ES-I3 (cell line): ENCODE measurements at regions not wholly inside any gene's neighbourhood (a gene's known extent, or its start where the extent isn't known, plus 50 kb on each side); places are given as distances from the start of the nearest gene placed in this dataset.
"Not testable (repeated sequence)": the region's sequence is repeated elsewhere in the genome, so short reads cannot be mapped to it uniquely, and the experiment has no call there.

Experiments
- H3K36me3 ChIP-seq: 2 replicates; pipeline ENCODE4 v1.6.1; 2013; ENCODE audit warnings: mild to moderate bottlenecking, low read length, control low read depth, moderate library complexity; ENCODE audit not compliant: insufficient read depth
- H3K4me1 ChIP-seq: 2 replicates; pipeline ENCODE4 v1.6.1; 2013; ENCODE audit warnings: mild to moderate bottlenecking, control low read depth, low read length; ENCODE audit not compliant: insufficient read depth
- H3K9ac ChIP-seq: 2 replicates; pipeline ENCODE4 v1.6.1; 2013; ENCODE audit warnings: low read depth, mild to moderate bottlenecking, low read length, moderate library complexity
- H3K9me3 ChIP-seq: 2 replicates; pipeline ENCODE4 v1.6.1; 2013; ENCODE audit warnings: mild to moderate bottlenecking, low read length, moderate library complexity; ENCODE audit not compliant: control insufficient read depth, insufficient read depth

GRCh38 chr10:6692103-6692502 lies 112.0 kb upstream of the PRKCQ start:
- Histone ChIP-seq H3K9ac (no peak overlapping the region), H3K4me1 (no peaks in the 10 kb centered on the region), H3K36me3 (no peaks in the 10 kb centered on the region), H3K9me3 (no peaks in the 10 kb centered on the region)

GRCh38 chr10:6689036-6689435 lies 109.0 kb upstream of the PRKCQ start:
- H3K9me3 ChIP-seq = no peaks in the 10 kb centered on the region
- no peak overlapping the region for H3K9ac ChIP-seq
- no peaks in the 10 kb centered on the region for H3K4me1 ChIP-seq
- no peaks in the 10 kb centered on the region for H3K36me3 ChIP-seq

DNA sequence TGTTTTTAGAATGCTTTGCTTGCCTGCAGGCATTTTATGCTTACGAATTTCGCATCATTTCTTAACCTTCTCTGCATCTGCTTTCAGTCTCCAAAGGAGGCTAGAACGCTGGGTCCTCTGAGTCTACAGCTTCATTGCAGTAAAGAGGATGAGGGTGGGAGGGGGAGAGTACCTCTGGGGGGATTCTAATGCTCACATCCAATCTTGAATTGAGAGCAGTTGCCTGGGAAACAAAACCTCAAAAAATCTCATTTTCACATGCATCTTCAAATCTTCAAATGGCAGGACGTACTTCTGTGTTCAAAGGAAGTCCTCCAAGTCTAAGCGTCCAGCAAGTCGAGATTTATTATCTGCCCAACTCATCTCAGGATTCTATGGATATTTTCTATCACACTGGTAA lies 100.7 kb upstream of the PRKCQ start:
- Histone ChIP-seq H3K36me3 (no peaks in the 10 kb centered on the region), H3K9ac (no peak overlapping the region), H3K4me1 (no peaks in the 10 kb centered on the region), H3K9me3 (no peaks in the 10 kb centered on the region)

- Histone ChIP-seq H3K9me3 (no peaks in the 10 kb centered on the region), H3K4me1 (no peaks in the 10 kb centered on the region), H3K9ac (no peak overlapping the region), H3K36me3 (no peaks in the 10 kb centered on the region)
These were observed 98.9 kb upstream of the PRKCQ start for GRCh38 chr10:6678956-6679355.

DNA sequence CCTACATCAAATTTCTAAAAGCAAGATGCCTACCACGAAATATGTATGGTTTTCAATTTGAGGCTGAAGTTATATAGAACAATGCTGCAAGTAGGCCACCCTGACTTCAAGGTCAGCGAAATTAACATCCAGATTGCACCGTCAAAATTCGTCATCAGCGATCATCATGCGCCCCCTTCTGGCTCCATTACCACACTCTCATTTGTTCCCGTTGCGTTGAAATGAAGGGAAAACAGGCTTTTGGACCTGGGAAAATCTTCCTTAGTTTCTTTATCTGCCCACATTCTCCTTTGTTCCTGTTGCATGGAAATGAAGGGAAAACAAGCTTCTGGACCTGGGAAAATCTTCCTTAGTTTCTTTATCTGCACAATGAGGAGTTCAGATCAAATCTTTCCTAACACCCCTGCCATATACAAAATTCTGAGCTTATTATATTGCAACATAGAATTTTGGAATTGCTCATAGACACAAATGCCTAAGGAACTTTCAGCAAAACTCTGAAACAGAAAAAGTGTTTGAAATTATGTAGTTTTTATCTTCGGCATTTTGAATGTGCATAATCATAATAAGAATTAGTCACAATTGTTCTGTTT lies 98.2 kb upstream of the PRKCQ start:
- Histone ChIP-seq H3K9me3 (no peaks in the 10 kb centered on the region), H3K9ac (no peak overlapping the region), H3K36me3 (no peaks in the 10 kb centered on the region), H3K4me1 (no peaks in the 10 kb centered on the region)

DNA sequence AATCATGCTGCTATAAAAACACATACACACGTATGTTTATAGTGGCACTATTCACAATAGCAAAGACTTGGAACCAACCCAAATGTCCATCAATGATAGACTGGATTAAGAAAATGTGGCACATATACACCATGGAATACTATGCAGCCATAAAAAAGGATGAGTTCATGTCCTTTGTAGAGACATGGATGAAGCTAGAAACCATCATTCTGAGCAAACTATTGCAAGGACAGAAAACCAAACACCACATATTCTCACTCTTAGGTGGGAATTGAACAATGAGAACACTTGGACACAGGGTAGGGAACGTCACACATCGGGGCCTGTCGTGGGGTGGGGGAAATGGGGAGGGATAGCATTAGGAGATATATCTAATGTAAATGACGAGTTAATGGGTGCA lies 97.1 kb upstream of the PRKCQ start:
- H3K9ac ChIP-seq, H3K36me3 ChIP-seq, H3K4me1 ChIP-seq, H3K9me3 ChIP-seq: not testable (repeated sequence)

GRCh38 chr10:6674291-6674690 lies 94.2 kb upstream of the PRKCQ start:
- Histone ChIP-seq H3K9ac (no peak overlapping the region), H3K4me1 (no peaks in the 10 kb centered on the region), H3K9me3 (no peaks in the 10 kb centered on the region), H3K36me3 (no peaks in the 10 kb centered on the region)

DNA sequence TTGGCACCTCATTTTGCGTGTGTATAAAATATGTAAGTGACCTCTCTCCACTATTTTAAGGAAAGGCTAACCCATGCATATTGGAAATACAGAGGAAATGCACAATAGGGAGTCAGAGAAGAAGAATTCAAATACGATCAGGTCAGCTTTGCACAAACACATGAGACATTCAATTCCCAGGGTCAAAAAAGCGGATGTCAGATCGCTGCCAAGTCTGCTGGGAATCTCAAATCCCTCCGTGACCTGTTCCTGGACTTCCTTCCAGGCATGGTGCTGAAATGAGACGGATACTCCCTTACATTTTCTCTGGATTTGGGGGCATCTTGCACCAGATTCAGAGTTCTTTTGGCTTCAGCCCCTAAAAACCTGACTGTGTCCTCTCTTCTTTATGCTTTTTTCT lies 91.9 kb upstream of the PRKCQ start:
- Histone ChIP-seq H3K36me3 (no peaks in the 10 kb centered on the region), H3K9ac (no peak overlapping the region), H3K4me1 (no peaks in the 10 kb centered on the region), H3K9me3 (no peaks in the 10 kb centered on the region)

GRCh38 chr10:6669269-6669859 lies 89.3 kb upstream of the PRKCQ start:
- no peaks in the 10 kb centered on the region for H3K36me3 ChIP-seq
- no peaks in the 10 kb centered on the region for H3K9me3 ChIP-seq
- H3K9ac ChIP-seq = no peak overlapping the region
- no peaks in the 10 kb centered on the region for H3K4me1 ChIP-seq

DNA sequence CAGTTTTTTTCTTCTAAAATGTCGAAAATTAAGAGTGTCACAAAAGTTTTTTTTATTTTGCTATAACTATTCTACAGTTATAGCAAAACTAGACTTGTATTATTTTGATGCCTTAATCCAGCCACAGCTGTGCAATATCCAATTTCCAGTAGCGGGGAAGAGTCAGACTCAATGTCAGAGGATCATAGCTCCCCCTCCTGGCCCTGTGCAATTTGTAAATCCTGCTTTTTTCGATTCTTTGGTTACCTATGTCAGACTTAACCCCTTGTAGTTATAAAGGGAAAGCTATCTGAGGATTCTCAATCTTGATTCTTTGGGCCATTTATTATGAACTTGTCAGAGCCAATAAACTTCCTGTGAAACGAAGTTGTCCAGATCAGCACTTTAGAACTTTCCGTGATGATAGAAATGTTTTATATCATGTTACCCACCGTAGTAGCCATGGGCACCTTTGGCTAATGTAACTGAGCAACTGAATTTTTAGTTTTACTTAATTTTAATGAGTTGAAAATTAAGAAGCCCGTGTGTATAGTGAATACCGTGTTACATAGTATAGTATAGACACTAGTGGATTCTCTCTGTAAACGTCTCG lies 87.7 kb upstream of the PRKCQ start:
- Histone ChIP-seq H3K36me3 (no peaks in the 10 kb centered on the region), H3K9me3 (no peaks in the 10 kb centered on the region), H3K4me1 (no peaks in the 10 kb centered on the region), H3K9ac (no peak overlapping the region)

- Histone ChIP-seq H3K36me3 (no peaks in the 10 kb centered on the region), H3K9me3 (no peaks in the 10 kb centered on the region), H3K4me1 (no peaks in the 10 kb centered on the region), H3K9ac (no peak overlapping the region)
These were observed 87.1 kb upstream of the PRKCQ start for GRCh38 chr10:6667150-6667549.

- no peaks in the 10 kb centered on the region for H3K4me1 ChIP-seq
- H3K9ac ChIP-seq = no peak overlapping the region
- H3K9me3 ChIP-seq = no peaks in the 10 kb centered on the region
- no peaks in the 10 kb centered on the region for H3K36me3 ChIP-seq
These were observed 85.8 kb upstream of the PRKCQ start for GRCh38 chr10:6665847-6666246.

- peaks cover 2% of the 10 kb centered on the region; the same call in 1 of the 2 replicates for H3K9me3 ChIP-seq
- H3K4me1 ChIP-seq = no peaks in the 10 kb centered on the region
- no peak overlapping the region for H3K9ac ChIP-seq
- no peaks in the 10 kb centered on the region for H3K36me3 ChIP-seq
These were observed 80.4 kb upstream of the PRKCQ start for GRCh38 chr10:6660460-6660859.

- H3K36me3 ChIP-seq = no peaks in the 10 kb centered on the region
- no peaks in the 10 kb centered on the region for H3K4me1 ChIP-seq
- H3K9me3 ChIP-seq = peaks cover 2% of the 10 kb centered on the region
These were observed 79.4 kb upstream of the PRKCQ start for GRCh38 chr10:6659451-6659850.

GRCh38 chr10:6657669-6658068 lies 77.6 kb upstream of the PRKCQ start:
- Histone ChIP-seq H3K4me1 (no peaks in the 10 kb centered on the region), H3K36me3 (no peaks in the 10 kb centered on the region), H3K9ac (no peak overlapping the region), H3K9me3 (peaks cover 2% of the 10 kb centered on the region)

More at GRCh38 chr10:6659451-6659850, 79.4 kb upstream of the PRKCQ start:
- H3K9ac ChIP-seq = no peak overlapping the region
